Daoy (cell line): ENCODE measurements at regions not wholly inside any gene's neighbourhood (a gene's known extent, or its start where the extent isn't known, plus 50 kb on each side); places are given as distances from the start of the nearest gene placed in this dataset.

Source experiments
- DNase-seq: peaks from one replicate; pipeline ENCODE4 v3.0.0-alpha.2; 2015; ENCODE audit warnings: low read depth

DNA sequence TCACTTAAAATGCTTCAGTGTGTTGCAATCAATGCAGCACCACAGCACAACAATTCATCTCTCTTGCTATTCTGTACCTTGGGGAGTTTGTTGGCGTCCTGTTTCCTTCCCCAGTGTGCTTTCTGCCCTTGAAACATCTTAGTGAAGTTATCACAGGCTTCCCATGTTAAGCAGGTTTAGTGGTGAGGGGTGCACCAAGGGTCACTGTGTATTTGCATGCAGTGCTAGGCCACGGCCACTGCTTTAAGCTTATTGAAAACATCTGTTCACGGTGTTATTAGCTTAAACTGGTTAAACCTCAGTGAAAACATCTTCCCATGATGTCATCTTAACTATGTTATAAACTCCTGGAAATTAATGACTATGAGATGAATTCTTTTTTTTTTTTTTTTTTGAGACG is 217.3 kb upstream of the GOLIM4 start:
- no peak for DNase-seq

DNA sequence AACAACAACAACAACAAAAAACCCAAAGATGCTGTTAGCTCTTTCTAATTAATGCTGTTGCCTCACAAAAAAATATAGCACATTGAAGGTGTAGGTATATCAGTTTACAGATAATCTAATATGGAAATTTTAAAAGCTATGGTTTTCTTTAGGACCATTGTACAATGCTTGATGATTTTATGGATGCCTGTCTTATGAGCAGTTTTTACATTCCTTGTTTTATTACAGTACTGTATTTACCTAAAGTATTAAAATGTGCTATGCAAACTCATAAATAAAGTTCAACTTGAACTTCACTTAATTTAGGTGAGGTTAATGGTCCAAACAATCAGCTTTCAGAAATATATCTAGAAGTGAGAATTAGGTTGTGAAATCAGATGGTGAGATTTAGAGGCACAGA is 212.2 kb upstream of the GOLIM4 start:
- DNase-seq = no peak

DNA sequence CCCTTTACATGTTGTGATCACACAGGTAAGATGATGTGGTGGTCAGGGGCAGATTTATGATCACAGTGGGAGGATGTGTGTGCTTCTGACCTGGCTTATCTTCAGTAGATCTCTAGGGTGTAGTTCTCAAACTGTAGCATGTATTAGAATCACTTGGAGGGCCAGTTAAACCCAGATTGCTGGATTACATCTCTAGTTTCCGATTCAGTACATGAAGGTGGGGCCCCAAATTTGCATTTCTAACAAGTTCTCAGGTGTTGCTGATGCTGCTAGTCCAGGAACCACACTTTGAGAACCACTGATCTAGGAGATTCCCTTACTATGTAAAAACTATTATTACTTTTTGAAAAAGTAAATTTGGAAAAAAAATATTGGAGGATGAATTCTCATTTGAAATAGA is 199.3 kb upstream of the GOLIM4 start:
- no peak for DNase-seq

DNA sequence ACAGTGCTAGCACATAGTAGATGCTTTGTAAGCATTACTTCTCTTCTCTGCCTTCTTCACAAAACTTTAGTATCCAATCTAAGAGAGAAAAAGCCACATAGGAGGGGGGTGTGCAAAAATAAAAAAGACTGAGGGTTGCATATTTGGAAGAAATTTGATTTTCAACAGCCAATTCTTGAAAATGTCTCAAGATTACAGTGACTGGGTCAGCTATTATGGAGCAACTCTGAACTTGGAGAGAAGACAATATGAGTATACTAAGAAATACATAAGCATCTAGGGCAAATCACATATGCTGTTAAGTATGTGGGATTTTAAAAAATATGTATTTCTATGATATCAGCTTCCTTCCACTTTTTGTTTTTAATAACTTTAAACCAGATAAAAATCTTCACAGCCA is 196.6 kb upstream of the GOLIM4 start:
- DNase-seq = no peak

DNA sequence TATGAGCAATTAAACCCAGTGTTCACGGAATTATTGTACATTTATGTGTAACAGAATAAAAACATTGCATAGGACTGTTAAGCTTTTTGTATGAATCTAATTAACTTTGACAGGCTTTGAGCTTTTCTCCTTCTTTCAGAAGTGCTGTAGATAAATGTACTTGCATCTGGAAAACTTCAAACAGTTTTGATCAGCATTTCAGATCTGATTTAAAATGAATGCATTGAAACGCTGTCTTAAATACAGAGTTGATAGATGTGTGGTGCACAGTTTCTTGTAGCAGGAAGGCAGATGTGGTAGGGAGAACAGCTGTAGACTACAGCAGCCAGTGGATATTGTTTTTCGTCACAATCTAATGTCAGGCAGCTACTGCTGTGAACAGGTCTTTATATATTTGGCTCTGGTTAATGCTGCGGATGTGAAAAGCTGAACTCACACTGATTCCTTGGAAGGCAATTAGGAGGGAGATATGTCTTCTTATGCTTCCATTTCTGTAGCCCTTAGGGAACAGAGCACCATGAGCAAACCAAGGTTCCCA is 193.8 kb upstream of the GOLIM4 start:
- DNase-seq = no peak

DNA sequence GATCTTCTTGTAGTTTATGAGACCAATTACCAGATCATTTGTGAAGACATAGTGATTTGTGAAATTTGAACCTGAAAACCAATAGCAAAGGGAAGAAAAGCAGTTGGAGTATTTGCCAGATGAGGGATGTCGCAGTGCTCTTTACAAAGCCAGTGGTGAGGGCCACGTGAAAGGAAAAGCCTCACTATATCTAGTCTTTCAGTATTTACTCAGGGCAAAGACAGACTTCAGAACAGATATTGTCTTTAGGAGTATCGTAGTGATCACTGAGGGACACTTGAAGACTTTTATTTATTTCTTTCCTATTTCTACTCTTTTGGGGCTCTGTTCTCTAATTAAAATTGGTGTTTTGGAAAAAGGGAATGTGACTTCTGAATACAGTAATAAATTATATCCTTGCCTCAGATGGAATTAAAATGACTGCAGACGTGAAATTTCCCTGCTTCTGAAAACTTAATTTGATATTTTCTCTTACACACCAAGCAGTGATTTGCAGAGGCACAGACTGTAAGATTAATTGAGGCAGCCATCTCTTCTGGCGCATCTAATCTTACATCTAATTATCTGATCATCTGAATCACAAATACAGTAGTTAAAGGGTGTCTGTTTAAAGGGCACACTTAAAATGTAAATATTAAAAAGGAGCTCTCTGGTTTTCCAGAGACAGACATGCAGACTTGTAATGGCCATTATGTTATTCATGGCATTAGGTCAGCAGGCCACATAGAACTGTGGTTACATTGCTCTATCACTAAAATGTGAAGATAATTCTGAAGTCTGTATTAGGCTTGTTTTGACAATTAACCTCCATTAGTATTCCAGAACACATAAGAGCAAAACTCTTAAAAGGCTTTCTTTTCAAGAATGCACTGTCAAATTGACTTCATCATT is 193.0 kb upstream of the GOLIM4 start:
- DNase-seq = no peak

DNA sequence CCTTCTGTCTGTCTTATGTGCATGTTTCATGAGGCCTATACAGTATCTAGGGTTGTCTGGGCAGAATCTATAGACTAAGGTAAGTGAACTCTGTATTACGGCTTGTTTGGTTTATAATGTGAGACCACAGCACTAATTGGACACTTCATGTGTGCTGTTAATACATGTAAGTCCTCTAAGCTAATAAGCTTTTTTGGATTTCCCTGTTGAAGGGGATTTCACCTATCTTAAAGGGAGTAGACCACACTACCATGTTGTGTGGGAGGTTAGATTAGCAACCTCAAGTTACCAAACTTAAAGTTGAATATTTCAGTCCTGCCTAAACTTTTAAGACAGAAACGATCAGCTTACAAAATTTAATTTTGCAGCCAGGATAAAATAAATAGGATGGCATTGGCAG is 189.8 kb upstream of the GOLIM4 start:
- no peak for DNase-seq

DNA sequence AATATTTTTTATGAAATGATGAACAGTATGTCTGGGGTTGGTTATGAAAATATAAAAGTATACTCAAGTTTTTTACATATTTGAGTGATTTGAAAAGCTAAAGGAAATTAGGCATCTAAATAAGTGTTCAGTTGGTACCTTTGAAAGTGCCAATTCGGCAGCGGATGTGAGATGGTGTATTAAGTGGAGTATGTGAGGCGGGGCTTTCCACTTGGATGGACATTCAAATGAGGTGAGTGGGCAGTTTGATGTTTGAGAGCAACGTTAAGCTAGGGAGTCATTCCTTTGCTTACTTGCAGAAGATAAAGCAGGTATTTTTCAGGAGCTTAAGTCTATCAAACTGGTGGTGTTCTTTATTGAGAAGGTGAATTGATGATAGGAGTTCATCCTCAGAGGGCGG is 189.0 kb upstream of the GOLIM4 start:
- DNase-seq = no peak

DNA sequence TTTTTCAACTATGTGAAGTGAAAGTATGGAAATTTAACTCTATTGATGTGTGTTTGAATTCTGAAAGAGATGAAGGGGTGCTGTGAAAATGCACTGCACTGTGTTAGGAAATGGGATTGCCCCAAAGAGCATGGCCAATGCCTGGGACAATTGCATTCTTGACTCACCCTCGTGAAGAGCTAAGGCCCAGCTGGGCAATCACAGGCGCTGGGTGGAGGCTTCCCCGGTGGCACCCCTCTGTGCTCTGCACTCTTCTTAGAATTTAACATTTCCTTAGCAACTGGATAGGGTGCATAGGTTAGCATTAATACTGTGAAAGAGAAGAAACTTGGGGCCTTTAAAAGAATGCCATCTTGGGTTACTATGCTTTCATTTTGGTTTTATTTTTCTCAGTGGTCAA is 179.9 kb upstream of the GOLIM4 start:
- DNase-seq = no peak

DNA sequence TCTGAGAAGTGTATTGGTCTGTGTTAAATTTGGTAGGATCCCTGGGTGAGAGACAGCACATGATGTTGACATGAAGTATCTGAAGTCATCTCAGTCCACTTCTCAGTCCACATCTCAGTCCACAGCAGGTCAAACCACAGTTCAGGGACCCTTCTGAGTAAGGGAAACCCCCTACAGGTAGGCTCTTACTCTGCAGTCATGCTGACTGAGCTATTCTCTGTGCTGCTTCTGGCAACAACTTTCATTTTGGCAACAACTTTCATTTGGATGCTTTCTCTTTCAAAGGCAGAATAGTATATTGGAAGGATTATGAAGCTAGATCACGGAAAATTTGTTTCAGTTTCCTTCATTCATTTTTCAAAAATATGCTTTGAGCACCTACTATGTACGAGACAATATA is 178.2 kb upstream of the GOLIM4 start:
- DNase-seq = no peak

DNA sequence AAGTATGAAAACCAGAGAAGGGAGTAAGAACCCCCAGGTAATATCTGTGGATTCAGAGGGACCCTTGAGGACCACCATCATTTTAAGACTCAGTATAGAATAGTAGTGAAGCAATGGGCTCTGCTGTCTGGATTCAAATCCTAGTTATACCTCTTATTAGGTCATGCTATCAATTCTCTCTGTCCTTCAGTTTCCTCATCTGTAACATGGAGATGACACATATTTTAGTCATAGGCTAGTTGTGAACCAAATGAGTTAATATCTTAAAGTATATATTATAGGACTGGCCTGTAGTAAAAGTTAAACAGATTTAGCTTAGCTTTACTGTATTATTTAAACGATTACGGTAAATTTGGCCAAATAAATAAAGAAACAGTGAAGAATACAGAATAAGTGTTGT is 177.3 kb upstream of the GOLIM4 start:
- no peak for DNase-seq

DNA sequence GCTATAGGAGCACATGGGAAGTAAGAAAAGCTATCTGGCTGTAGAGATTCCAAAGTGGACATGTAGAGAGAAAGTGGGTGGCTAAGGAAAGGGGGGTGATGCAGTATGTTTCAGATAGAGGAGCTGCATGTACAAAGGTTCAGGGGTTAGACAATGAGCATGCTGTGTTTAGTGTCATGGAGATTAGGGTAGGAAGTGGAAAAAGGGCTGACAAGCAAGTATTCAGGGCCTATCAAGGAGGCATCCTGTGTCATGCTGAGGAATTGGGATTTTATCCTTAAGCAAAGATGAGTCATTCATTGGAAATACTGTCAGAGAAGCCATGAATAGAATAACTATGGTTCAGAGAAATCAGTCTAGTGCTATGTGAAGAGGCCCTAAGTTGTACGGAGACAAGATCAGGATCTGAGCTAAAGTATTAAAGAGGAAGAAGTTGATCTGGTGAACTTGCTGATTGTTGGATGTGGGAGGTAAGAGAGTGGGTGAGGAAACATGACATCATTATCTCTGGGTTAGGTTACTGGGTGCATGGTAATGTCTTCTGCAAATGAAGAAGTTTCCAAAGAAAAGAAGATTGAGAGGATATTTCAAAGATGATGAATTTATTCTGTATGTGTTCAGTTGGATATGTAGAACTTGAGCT is 176.7 kb upstream of the GOLIM4 start:
- DNase-seq = no peak

DNA sequence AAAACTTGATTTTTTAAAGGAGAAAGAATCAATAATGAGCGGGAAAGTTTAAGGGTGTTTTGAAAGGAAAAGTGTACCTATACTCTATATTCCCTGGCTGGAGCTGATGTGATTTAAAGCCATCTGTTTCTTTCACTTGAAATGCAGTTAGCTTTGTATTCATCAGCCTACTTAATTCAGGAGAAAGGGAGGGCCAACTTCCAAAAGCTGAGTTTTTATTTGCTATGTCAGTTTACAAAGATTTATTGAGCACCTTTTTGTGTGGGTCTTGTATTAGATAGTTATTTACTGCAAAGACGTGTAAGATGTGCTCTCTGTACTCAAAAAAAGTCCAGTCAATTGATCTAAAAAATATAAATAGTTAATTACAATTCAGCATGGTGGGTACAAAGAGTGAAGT is 176.2 kb upstream of the GOLIM4 start:
- DNase-seq = no peak

DNA sequence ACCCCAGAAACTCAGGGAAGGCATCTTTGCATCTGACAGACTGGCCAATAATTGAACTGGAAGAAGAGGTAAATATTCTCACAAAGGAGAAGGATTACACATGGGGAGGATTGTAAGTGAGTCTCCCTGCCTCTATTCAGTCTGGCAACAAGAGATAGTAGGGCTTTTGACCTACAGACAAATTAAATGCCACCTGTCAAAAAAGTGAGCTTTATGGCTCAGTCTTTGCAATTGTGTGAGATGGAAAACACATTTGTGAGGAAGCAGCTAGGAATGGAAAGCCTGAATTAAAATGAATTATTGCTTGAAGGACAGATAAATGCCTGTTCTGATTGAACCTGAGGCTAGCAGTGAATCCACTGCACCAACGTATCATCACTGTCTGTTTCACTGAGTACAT is 173.3 kb upstream of the GOLIM4 start:
- DNase-seq = no peak

DNA sequence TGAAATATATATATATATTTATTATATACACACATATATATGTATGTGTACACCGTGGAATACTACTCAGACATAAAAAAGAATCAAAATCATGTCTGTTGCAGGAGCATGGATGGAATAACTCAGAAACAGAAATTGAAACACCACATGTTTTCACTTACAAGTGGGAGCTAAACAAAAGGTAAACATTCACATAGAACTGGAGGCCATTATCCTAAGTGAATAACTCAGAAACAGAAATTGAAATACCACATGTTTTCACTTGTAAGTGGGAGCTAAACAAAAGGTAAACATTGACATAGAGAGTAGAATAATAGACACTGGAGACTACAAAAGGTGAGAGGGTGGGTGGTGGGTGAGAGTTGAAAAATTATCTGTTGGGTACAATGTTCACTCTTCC is 171.5 kb upstream of the GOLIM4 start:
- DNase-seq = no peak

DNA sequence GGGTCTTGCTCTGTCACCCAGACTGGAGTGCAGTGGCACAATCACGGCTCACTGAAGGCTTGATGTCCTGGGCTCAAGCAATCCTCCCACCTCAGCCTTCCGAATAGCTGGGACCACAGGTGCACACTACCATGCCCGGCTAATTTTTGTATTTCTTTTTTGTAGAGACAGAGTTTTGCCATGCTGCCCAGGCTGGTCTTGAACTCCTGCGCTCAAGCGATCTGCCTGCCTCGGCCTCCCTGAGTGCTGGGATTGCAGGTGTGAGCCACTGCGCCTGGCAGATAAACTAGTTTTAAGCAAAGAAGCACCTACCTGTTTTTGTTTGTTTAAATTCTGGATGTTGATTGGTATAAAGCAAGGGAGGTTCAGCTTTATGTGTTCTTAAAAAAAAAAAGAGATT is 170.6 kb upstream of the GOLIM4 start:
- DNase-seq = no peak

DNA sequence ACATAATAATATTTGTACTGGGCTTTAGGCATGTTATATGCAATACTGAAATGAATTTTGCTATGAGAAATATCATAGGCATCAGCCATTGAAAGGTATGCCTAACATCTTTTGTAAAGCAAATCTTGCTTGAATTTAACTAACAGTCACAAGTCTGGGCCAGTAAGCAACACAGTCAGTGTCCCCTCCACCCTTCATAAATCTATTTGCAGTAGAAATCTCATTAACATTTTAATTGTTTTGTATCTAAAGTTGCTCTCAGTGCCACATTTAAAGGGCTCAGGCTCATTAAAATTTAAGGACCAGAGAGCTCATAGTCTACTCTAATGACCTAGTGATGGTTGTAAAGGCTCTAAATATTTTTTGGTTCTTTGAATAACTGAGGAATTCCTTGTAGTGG is 167.2 kb upstream of the GOLIM4 start:
- DNase-seq = no peak

DNA sequence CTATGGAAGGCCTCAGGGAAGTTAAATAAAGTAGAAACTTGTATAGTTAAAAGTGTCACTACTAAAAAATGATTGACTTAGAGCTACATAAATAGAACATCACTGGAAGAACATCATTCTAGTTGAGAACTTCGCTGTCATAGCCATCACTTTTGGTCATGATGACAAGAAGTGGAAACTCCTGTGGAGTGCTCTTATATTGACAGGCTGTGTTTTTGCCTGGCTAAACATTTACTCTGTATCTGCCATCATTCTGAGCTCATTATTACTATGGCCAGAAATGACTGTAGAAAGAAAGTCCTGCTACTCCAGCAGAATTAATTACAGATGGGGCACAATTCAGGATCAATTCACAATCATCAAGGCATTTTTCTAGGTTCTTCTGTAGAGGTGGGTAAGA is 165.1 kb upstream of the GOLIM4 start:
- DNase-seq = no peak

DNA sequence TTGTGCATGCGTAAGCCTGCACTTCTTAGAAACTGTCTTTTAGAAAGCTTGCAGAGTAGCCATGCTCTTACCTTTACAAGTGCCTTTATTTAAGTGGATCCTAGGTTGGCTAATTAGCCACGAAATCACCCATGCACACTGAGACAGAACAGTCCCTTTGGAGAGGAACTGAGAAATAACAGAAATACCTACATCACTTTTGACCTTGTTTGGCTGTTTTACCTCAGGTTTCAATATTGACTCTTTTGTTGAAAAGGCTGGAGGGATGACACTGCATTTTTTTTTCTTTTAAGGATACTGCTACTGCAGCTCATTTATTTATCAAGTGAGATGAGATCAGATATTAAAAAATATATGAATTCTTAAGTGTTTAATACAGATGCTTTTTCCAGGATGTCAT is 155.6 kb upstream of the GOLIM4 start:
- DNase-seq = no peak

DNA sequence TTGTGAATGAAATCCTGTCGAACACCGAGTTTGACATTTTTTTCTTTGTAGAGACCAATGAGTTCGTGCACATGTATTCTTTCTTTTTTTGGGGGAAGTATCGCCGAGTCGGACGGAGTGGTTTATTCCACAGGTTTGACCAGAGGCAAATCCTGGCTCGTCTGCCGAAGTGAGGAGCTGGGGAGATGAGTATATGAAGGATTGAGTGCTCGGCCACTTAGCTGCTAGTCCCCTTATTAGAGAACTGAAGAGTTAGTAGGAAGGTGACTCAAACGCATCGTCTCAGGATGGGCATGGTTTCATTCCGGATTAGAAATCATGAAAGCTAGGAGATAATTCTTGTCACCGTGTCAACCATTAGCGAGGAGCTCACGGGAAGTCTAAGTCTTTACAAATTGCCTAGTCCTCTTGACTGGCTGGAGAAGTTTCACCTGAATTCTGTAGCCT is 154.7 kb upstream of the GOLIM4 start:
- peak; percentile 22 for DNase-seq

DNA sequence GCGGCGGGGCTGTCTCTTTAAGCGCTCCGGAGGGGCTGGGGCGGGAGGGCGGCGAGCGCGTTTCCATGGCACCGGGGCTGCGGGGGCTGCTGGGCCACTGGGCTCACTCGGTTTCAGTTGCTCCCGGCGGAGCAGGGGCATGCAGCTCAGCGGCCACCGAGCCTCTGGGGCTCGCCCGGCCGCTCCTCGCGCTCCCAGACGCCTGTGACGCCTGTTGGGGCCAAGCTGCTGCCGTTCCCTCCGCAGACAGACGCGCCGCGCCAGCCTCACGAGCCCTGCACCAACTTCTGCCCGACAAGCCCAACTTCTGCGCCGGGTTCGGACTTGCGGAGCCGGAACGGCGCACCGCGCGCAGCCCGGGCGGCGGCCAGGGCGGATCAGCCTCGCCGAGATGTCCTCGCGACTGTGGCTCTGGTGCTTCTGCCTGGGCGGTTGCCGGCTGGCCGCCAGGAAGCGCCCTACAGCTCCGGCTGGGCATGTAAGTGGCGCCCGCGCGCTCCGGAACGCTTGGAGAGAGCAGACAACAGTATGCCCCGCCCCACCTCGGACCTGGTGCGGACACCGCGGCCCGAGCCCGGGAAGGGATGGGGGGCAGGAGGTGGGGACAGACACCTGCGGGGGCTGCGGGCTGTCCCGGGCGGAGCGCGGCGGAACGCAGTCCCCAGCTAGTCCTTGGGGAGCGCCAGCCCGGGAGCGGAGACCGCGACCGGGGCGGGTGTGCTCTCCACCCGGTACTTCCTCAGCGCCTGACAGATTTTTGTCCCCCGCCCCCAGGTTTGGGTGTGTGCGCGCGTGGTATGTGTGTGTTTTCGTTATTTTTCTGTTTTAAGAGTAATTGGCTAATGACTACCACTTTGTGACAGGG is 154.1 kb upstream of the GOLIM4 start:
- DNase-seq = peak; percentile 88

DNA sequence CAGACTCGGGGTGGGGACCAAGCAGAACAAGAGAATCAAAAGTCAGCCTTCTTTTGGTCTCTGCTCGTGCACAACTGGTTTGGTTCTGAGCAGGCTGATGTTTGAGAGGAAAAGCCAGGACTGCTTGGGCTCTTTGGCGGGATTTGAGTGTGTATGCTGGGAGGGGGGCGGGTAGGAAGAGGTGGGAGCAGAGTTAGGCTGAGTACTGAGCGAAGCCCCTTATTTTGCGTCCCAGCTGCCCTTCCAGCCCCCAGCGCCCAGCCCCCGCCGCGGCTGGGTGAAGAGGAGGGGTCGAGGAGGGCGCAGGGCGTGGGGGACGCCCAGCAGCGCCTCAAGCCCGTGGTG is 153.5 kb upstream of the GOLIM4 start:
- peak; percentile 47 for DNase-seq
